Activated naive CD4-positive, alpha-beta T cell treated with anti-CD3 and anti-CD28 coated beads for 36 hours (primary cell): ENCODE measurements at regions not wholly inside any gene's neighbourhood (a gene's known extent, or its start where the extent isn't known, plus 50 kb on each side); places are given as distances from the start of the nearest gene placed in this dataset.

ENCODE experiments used
- CTCF ChIA-PET: fragments of 350-600 bp; sonication (Branson Sonifier 250); formaldehyde crosslinking; loops from one replicate; lab custom pipeline; 2021; ENCODE audit warnings: antibody characterized with exemption; lab: Charles Lee
- DNase-seq: peaks from one replicate; pipeline ENCODE4 v3.0.0-alpha.2; 2020
- H3K27ac Mint-ChIP-seq: one replicate; pipeline ENCODE4 v1.8.0; 2021; ENCODE audit warnings: mild to moderate bottlenecking, mixed read lengths
- H3K27me3 Mint-ChIP-seq: one replicate; pipeline ENCODE4 v1.8.0; 2021; ENCODE audit warnings: low read depth, mixed read lengths
- H3K36me3 Mint-ChIP-seq: one replicate; pipeline ENCODE4 v1.8.0; 2021; ENCODE audit warnings: low read depth, mixed read lengths
- H3K4me1 Mint-ChIP-seq: one replicate; pipeline ENCODE4 v1.8.0; 2021; ENCODE audit warnings: low read depth, mixed read lengths
- H3K4me3 Mint-ChIP-seq: one replicate; pipeline ENCODE4 v1.8.0; 2021; ENCODE audit warnings: mild to moderate bottlenecking, moderate library complexity, mixed read lengths
- H3K9me3 Mint-ChIP-seq: one replicate; pipeline ENCODE4 v1.8.0; 2021; ENCODE audit warnings: mixed read lengths
- intact Hi-C: fragments of 100-400 bp; cut with micrococcal nuclease; formaldehyde crosslinking; loops from one replicate; pipeline ENCODE4 v1.15.1; 2023

DNA sequence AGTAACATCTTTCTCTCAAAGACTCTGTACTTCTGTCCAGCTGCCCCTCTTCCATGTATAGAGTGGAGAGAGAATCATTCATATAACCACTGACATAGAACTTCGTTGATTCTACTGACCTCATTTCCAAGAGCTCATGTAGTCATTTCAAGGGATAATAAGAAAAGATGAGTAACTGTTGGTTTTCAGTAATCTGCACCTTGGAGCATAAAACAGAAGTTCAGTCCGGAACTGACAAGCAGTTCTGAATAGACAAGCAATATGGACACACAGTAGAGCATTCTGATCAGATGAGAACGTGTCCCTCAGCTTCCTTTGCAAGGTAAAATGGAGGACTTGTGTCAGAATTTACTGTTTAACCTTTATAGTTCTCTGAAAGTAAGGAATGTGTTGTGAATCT lies 847.1 kb downstream of the REEP3 start:
- Mint-ChIP-seq H3K36me3 (no peaks in the 10 kb centered on the region), H3K4me1 (no peaks in the 10 kb centered on the region), H3K4me3 (no peak overlapping the region), H3K27me3 (no peaks in the 10 kb centered on the region), H3K27ac (no peak overlapping the region), H3K9me3 (peaks cover 3% of the 10 kb centered on the region)
- CTCF ChIA-PET, result no interaction called here
- intact Hi-C loops, result no loop called here
- no peak for DNase-seq

DNA sequence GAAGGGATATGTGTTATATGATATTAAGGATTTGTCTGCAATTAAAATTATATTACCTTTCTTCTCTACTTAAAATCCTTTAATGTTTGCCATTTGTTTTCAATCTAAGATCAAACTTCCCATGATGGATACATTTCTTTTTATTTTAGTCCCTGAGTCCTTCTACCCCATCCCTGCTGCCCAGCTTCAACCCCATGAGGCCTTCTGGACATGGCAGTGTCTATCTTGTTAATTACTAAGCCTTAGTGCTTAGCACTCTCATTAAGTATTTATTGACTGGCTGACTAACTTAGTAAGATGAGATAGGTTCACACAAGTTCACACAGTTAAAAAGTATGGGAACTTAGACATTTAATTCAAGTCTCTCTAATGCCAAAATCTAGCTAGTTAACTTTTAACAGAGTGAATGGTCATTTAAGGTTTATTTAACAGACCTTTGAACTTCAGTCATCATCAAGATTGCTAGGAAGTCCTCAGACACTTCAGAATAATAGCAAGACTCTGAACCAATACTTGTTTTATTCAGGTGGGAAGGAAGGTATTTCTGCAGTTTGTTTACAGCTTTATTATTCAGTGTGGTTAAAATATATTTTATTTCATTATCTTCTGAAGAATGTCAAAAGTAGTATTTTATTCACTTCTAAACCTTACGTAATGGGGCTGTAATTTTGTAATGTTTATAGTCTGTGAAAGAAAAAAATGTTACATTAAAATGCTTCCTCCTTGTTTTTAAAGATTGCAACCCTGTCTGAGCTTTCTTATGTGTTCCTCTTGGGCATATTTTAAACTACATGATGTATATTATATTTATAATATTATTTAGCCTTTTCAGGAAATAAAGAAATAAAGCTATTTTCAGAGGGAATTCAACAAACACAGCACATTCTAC lies 848.9 kb downstream of the REEP3 start:
- CTCF ChIA-PET, result no interaction called here
- H3K27ac Mint-ChIP-seq, result no peak overlapping the region
- H3K9me3 Mint-ChIP-seq, result peaks cover 3% of the 10 kb centered on the region
- intact Hi-C loops, result no loop called here
- no peak for DNase-seq
- no peaks in the 10 kb centered on the region for H3K36me3 Mint-ChIP-seq
- H3K4me3 Mint-ChIP-seq, result no peak overlapping the region
- no peaks in the 10 kb centered on the region for H3K27me3 Mint-ChIP-seq
- H3K4me1 Mint-ChIP-seq, result no peaks in the 10 kb centered on the region

DNA sequence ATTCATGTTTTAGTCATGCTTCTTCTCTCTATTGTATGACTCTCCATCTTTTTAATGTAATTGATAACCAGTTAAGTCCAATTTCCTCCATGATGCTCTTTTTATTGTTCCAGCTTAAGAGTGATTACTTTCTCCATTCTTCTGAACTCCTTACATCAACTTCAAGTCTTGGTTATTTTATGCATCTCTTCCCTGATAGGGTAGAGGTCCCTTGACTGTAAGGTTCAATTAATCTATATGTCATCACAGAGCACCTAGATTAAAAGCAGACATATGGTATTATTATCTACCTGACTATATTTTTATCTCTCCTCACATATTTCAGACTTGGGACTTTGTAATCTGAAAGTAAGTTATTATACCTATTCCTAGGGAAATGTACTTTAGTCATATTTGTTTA lies 853.1 kb downstream of the REEP3 start:
- peaks cover 3% of the 10 kb centered on the region for H3K9me3 Mint-ChIP-seq
- CTCF ChIA-PET, result no interaction called here
- DNase-seq, result no peak
- intact Hi-C loops, result no loop called here
- no peak overlapping the region for H3K4me3 Mint-ChIP-seq
- no peaks in the 10 kb centered on the region for H3K27me3 Mint-ChIP-seq
- H3K4me1 Mint-ChIP-seq, result no peaks in the 10 kb centered on the region
- no peaks in the 10 kb centered on the region for H3K36me3 Mint-ChIP-seq
- H3K27ac Mint-ChIP-seq, result no peak overlapping the region

DNA sequence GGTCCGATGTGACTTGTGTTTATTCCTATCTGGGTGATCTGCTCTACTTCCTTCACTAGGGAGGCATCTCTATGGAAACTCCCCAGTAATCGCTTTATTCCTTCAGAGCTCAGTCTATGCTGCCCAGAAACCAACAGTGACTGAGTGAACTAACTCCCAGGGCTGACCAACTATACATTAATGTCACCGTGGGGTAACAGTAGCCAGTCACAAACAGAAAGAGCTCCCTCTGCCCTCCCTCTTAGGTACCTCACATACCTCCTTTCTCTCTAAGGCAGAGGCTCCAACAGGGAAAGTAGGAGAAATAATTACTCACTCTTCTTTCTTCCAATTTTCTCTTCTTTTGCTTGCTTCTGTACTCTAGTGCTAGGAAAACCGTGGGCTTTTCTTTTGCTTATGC lies 855.0 kb downstream of the REEP3 start:
- H3K27ac Mint-ChIP-seq, result no peak overlapping the region
- no peak overlapping the region for H3K4me3 Mint-ChIP-seq
- H3K4me1 Mint-ChIP-seq, result no peaks in the 10 kb centered on the region
- intact Hi-C loops, result no loop called here
- no peaks in the 10 kb centered on the region for H3K27me3 Mint-ChIP-seq
- peaks cover 3% of the 10 kb centered on the region for H3K9me3 Mint-ChIP-seq
- CTCF ChIA-PET, result interaction anchor here (0.6 kb wide), 1 partner anchor 1251 kb away, joined by 3 read pairs; no protein-coding TSS in a partner anchor
- no peaks in the 10 kb centered on the region for H3K36me3 Mint-ChIP-seq
- DNase-seq, result no peak

DNA sequence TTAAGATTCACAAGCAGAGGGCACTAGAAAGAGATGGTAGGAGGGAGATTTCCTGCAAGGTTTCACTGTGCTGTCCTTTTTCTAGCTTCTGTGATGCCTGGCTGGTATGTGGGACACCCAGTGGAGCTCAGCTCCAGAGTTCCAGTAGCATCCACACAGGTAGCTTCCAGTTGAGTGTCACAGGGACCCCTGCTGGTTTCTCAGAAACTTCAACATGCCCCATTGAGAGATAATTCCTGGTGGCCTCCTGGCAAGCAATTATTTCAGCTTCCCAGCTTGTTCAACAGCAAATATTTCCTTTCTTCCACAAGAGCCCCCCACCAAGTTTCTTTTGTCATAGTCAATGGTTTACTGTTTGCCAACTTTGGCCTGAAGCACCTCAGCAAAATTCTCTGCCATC lies 858.7 kb downstream of the REEP3 start:
- CTCF ChIA-PET, result no interaction called here
- H3K9me3 Mint-ChIP-seq, result no peaks in the 10 kb centered on the region
- intact Hi-C loops, result no loop called here

DNA sequence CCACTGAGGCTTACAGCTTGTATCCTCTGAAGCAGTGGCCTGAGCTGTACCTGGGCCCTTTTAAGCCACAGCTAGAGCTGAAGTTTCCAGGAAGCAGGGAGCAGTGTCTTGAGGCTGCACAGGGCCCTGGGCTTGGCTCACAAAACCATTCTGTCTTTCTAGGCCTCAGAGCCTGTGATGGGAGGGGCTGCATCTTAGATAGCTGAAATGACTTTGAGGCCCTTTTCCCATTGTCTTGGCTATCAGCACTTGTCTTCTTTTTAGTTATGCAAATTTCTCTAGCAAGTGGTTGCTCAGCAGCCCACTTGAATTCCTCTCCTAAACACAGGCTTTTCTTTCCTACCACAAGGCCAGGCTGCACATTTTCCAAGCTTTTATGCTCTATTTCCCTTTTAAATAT lies 864.2 kb downstream of the REEP3 start:
- Mint-ChIP-seq H3K4me1 (no peaks in the 10 kb centered on the region), H3K27ac (no peak overlapping the region), H3K27me3 (no peaks in the 10 kb centered on the region), H3K4me3 (no peak overlapping the region), H3K9me3 (peaks cover 3% of the 10 kb centered on the region), H3K36me3 (no peaks in the 10 kb centered on the region)
- CTCF ChIA-PET, result no interaction called here
- DNase-seq, result no peak
- intact Hi-C loops, result no loop called here

More for the DNA sequence above, 858.7 kb downstream of the REEP3 start:
- no peaks in the 10 kb centered on the region for H3K36me3 Mint-ChIP-seq
- no peaks in the 10 kb centered on the region for H3K27me3 Mint-ChIP-seq
- DNase-seq, result no peak
- no peaks in the 10 kb centered on the region for H3K4me1 Mint-ChIP-seq
- H3K4me3 Mint-ChIP-seq, result no peak overlapping the region
- no peak overlapping the region for H3K27ac Mint-ChIP-seq

DNA sequence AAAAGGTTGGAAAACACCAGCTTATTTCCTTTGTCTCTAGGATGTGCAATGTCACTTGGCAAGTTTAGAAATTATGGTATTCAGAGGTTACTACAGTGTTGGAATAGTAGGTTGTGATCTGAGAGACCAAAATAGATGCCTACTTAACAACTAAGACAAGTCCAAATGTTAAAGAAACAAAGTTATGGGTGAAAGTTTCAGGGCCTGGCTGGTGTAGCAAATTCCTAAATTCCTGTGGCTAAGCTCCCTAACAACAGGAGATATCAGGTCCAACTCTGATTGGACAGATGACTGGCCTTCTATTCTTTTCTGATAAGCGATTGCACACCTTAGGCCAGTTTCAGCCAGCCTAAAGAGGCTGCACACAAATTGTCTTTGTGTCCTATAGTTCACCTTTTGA lies 873.5 kb downstream of the REEP3 start:
- intact Hi-C loops, result no loop called here
- Mint-ChIP-seq H3K27me3 (no peaks in the 10 kb centered on the region), H3K4me3 (no peak overlapping the region), H3K4me1 (no peaks in the 10 kb centered on the region), H3K9me3 (peaks cover 2% of the 10 kb centered on the region), H3K27ac (no peak overlapping the region), H3K36me3 (no peaks in the 10 kb centered on the region)
- CTCF ChIA-PET, result no interaction called here
- DNase-seq, result no peak

DNA sequence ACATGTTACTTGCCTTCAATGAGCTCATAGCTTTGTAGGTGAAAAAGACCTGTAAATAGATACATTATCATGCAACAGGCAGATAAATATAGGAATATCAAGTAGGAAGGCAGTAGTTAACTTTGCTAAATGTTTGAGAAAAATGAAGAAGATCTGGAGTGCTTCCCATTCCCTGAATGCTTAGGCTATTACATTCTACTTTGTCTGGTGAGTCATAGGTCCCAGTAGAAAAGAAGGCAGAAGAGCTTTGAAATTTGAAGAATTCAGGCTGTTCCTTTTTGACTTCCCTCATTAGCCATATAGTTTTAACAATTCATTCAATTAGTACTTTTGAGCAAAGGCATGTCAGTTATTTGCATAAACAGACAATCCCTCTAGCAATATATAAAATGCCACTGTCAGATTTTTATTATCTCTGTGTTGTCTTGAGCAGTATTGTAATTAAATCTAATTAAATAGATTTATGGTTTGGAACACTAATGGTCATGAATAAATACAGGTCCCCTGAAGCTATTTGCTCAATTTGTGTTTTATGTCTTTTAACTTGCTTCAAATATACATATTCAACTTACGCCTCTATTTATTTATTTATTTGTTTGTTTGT lies 875.0 kb downstream of the REEP3 start:
- Mint-ChIP-seq H3K9me3 (peaks cover 6% of the 10 kb centered on the region), H3K27me3 (no peaks in the 10 kb centered on the region), H3K27ac (no peak overlapping the region), H3K4me1 (no peaks in the 10 kb centered on the region), H3K4me3 (no peak overlapping the region), H3K36me3 (no peaks in the 10 kb centered on the region)
- intact Hi-C loops, result no loop called here
- CTCF ChIA-PET, result no interaction called here
- DNase-seq, result no peak

DNA sequence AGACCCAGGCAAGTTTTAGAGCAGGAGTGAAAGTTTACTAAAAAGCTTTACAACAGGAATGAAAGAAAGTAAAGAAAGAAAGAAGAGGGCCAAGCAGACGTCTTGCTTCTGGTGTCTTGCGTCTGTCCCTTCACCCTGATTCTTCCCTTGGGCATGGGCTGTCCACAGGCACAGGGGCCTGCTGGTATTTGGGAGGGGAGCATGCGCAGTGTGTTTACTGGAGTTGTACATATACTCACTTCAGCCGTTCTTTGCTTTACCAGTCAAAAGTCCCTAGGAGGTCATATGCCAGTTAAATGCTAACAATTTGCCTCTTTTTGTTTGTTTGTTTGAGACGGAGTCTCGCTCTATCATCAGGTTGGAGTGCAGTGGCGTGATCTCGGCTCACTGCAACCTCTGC lies 875.9 kb downstream of the REEP3 start:
- DNase-seq, result no peak
- Mint-ChIP-seq H3K4me1 (no peaks in the 10 kb centered on the region), H3K36me3 (no peaks in the 10 kb centered on the region), H3K9me3 (peaks cover 6% of the 10 kb centered on the region), H3K4me3 (no peak overlapping the region), H3K27me3 (no peaks in the 10 kb centered on the region), H3K27ac (no peak overlapping the region)
- intact Hi-C loops, result no loop called here
- CTCF ChIA-PET, result no interaction called here

DNA sequence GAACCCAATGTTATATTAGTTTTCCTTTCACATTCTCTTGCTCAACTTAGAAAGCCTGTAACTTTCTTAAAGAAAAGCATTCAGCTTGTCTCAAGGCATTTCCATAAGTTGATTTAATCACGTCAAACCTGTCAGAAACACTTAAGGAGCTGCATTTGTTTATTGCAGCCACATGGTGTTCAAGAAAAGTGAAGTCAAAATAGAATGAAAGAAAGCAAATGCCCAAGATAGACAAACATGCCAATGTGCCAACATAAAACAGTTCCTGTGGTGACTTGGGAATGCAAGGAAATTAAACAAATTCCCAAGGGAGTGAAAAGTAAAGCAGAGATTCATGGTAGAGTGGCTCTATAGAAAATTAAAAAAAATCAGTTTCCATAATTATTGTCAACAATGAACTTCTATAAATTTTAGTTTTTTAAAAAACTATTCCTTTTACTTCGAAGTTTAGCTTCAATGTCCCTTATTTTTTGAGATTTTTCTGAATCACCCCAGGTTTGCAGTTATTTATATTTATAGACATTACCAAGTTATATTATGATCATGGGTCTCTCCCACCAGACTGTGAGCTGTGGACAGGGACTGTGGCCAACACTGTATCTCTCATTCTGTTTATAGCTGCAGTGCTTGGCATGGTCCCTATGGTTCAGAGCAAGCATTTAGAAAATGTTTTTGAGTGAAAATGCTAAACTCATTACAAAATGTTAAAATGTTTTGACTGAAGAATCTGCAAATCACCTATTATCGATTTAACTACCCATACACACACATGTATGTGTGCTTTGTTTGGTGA lies 887.4 kb downstream of the REEP3 start:
- no peaks in the 10 kb centered on the region for H3K27me3 Mint-ChIP-seq
- intact Hi-C loops, result no loop called here
- no peak overlapping the region for H3K27ac Mint-ChIP-seq
- CTCF ChIA-PET, result no interaction called here
- no peaks in the 10 kb centered on the region for H3K36me3 Mint-ChIP-seq
- no peak for DNase-seq
- H3K9me3 Mint-ChIP-seq, result peaks cover 2% of the 10 kb centered on the region
- no peaks in the 10 kb centered on the region for H3K4me1 Mint-ChIP-seq
- H3K4me3 Mint-ChIP-seq, result no peak overlapping the region

DNA sequence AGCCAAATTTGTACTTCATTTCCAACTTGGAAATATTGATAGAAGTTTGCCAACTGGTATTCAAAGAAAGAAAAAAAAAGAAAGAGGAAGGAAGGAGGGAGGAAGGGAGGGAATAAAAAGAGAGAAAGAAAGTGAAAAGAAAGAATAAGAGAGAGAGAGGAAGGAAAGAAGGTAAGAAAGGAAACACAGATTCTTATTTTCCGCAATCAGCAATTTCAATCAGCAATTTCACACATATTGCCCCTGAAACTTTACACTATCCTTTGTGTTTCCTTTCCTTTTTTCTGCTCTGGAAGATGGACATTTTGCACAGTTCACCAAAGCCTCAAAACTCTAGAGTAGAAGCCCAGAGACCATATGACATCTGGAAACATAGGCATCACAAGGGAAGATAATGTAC lies 888.1 kb downstream of the REEP3 start:
- intact Hi-C loops, result no loop called here
- peaks cover 2% of the 10 kb centered on the region for H3K9me3 Mint-ChIP-seq
- H3K36me3 Mint-ChIP-seq, result no peaks in the 10 kb centered on the region
- no peaks in the 10 kb centered on the region for H3K4me1 Mint-ChIP-seq
- H3K4me3 Mint-ChIP-seq, result no peak overlapping the region
- DNase-seq, result no peak
- no peaks in the 10 kb centered on the region for H3K27me3 Mint-ChIP-seq
- CTCF ChIA-PET, result no interaction called here
- H3K27ac Mint-ChIP-seq, result no peak overlapping the region

DNA sequence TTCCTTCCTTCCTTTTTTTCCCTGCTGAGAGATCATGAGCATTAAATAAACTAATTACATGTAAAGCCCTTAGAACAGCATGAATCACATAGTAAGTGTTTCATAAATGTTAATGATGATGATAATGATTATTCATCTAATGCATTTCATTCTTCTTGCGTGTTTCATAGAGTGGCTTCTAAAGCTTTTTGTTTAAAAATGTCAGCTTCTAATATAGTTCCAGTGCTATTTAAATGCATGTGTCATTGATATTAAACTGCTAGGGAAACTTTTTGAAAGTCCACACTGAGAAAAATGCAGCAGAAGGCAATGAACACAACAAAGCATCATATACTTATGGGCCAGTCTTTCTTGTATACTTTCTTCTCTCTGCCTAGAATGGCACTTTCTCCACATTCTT lies 894.8 kb downstream of the REEP3 start:
- Mint-ChIP-seq H3K27ac (no peak overlapping the region), H3K36me3 (no peaks in the 10 kb centered on the region), H3K9me3 (peaks cover 4% of the 10 kb centered on the region), H3K27me3 (no peaks in the 10 kb centered on the region), H3K4me1 (no peaks in the 10 kb centered on the region), H3K4me3 (no peak overlapping the region)
- DNase-seq, result no peak
- intact Hi-C loops, result no loop called here
- CTCF ChIA-PET, result no interaction called here
